GM18498 (cell line): ENCODE measurements at regions not wholly inside any gene's neighbourhood (a gene's known extent, or its start where the extent isn't known, plus 50 kb on each side); places are given as distances from the start of the nearest gene placed in this dataset.
"Not testable (repeated sequence)": the region's sequence is repeated elsewhere in the genome, so short reads cannot be mapped to it uniquely, and the experiment has no call there.

Experiments
- ATAC-seq: cut with Tn5 transposase; IDR thresholded peaks from one replicate; pipeline ENCODE4 v1.9.1; 2021; ENCODE audit warnings: mild to moderate bottlenecking, moderate library complexity; ENCODE audit not compliant: unreplicated experiment

DNA sequence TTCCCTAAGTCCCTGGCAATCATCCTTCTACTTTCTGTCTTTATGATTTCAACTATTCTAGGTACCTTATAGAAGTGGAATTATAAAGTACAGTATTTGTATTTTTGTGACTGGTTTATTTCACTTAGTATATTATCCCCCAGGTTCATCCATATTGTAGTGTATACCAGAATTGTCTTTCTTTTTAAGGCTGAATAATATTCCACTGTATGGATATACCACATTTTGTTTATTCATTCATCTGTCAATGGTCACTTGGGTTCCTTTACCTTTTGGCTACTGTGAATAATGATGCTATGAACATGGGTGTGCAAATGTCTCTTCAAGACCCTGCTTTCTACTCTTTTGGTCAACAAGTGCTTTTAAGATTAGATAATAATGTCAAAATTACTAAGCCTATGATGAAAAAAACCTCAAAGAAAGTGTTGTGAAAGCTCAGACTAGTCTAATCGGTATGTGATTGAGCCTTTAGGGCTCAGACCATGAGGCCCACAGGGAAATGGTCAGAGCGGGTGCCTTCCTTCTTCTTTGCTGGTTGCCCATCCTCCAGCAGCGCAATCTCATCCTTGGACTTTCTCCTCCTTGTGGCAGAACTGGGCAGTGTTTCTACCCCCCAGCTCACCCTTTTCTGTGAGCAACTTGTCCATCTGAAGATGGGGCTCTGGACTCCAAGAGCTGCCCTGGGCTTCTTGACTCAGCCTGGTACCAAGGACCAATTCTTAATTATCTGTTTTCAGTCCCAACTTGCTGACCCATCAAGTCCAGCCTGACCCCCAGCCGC is 105.4 kb downstream of the TTC8 start:
- ATAC-seq, result no peak

DNA sequence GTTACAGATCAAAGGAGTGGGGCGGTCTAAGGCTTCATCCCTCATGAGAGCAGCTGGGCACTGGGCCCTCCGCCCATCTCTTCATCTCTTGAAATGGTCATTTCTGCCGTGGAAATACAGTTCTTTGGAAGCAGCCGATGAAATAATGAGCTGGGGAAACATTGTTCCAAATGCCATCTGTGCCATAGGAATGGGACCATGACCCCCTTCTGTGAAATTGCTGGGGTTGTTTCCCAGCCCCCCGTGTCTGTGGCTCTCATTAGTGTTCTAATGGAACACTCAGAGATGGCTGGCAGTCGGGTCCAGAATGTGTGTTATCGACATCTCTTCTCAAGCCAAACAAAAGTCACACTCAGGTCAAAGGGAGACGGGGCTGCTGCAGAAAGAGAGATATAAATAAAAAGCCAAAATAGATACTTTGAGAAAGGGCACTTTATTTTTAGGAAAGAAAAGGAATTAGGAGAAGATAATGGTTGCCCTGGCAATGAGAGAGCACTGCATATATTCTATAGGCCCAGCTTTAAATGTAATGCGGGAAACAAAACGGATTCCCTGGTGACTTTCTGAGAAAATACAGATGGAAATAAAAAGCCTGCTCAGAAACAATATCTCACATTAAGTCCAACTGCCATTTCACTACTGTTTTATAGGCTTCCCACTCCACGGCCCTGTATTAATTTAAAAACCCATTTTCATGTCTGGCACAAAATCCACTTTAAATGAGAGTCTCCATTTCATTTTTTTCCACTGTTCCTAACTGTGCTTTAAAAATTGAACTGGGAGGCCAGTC is 107.1 kb downstream of the TTC8 start:
- ATAC-seq, result no peak

DNA sequence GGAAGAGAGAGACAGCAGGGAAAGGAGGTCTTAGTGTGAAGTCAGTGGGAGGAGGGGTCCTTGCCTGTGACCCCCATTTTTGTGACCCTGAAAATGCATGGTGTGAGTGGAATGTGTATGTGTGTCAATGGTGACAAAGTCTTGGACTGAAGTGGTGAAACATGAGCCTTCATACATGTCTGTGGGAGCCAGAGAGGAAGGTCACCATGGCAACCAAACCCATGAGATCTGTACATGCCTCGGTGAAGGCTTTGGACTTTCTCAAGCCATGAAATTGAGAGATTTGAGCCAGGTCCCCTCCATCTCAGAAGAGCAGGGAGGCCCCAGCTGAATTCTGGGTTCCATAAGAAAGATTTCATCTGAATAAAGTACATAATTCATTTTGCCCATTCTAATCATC is 108.7 kb downstream of the TTC8 start:
- ATAC-seq, result no peak

- no peak for ATAC-seq
Observed at GRCh38 chr14:88934351-88934806, 109.9 kb downstream of the TTC8 start.

DNA sequence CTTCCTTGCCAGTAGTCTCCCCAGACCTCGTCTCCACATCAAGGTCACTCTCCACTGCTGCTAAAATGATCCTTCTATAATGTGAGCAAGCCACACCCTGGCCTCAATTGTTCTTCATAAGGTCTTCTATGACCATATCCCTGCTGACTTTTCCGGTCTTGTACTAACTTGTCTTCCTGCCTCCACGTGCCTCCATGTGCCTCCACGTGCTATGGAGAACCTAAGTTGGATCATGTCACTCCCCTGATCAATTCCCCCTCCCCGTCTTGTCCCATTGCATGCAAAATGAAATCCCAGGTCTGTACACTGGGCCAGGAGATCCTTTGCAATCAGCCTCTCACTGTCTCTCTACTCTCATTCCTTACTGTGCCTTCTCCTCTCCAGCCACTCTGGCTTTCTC is 110.6 kb downstream of the TTC8 start:
- no peak for ATAC-seq

DNA sequence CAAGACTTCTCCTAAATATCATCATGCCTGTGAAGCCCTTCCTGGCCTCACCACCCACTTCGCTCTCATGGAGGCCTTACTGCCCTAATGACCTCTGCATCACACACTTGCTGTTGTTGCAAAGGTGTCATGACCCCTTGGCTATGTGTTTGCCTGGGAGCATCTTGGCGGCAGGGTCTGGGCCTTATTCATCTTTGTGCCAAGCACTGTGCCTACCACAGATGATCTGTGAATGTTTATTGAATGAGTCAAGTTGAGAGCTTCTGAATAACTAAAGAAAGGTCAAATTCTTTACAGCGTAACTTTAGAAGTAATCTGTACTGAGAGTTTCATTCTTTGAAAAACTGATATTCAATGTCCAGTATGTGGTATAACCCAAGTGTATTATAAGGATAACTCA is 113.3 kb downstream of the TTC8 start:
- ATAC-seq, result no peak

DNA sequence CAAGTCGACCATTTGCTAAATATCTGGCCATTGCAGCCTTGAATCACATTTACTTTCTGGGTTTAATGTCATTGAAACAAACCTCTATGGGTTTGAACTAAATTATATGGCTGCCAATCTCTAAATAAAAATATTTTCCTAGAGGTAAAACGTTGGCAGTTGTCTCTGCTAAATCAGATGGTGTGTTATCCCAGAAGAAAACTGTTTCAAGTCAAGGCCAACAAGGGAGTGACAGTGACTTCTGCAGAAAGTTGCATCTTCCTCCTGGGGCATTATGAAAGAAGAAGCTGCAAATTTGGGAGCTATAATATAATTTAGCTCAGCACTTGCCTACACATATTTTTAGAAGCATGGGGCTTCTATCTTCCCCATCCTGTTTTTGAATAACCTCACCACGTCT is 116.2 kb downstream of the TTC8 start:
- ATAC-seq, result no peak

DNA sequence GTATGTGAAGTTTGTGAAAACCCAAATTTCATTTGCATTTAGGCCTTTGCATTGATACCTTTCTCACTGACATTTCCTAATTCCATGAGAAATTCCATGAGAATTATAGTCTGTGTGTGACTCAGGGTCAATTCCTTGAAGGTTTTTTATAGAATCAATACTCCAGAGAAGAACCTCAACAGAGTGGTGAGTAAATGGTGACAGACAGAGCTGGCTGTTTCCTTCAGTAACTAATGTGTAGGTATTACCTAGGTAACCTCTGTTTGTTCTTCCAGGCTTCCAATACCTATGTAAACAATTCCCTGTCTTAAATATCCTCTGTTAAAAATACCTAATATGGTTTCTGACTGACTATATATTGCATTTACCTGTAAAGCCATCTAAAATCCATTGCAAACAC is 117.0 kb downstream of the TTC8 start:
- ATAC-seq, result no peak

GRCh38 chr14:88947646-88948598 is 123.5 kb downstream of the TTC8 start:
- no peak for ATAC-seq

DNA sequence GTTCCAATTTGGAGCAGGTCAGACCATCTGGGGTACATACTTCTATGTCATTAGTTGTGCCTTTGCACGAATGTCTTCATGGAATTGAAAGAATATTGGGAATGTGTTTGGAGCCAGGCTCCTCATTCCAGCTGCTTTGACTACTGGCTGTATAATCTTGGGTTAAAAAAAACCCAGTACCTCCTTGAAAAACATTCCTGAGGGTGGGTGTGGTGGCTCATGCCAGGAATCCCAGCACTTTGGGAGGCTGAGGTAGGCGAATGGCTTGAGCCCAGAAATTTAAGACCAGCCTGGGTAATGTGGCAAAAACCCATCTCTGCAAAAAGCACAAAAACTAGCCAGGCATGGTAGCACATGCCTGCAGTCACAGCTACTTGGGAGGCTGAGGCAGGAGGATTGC is 125.6 kb downstream of the TTC8 start:
- ATAC-seq, result no peak

DNA sequence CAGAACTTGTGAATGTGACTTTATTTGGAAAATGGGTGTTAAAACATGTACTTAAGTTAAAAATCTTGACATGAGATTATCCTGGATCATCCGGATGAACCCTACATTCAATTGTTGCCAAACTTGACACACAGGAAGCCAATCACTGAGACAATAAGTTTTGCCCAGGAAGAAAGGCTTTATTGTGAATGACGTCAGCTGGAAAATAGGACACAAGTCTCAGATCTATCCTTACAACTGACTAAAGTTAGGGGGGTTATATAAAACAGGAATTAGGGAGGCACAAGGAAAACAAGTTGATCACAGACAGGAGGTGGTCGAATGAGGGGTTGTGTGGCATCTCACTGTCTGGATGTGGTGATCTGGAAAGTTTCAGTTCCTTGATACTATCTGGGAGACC is 126.9 kb downstream of the TTC8 start:
- ATAC-seq, result no peak

DNA sequence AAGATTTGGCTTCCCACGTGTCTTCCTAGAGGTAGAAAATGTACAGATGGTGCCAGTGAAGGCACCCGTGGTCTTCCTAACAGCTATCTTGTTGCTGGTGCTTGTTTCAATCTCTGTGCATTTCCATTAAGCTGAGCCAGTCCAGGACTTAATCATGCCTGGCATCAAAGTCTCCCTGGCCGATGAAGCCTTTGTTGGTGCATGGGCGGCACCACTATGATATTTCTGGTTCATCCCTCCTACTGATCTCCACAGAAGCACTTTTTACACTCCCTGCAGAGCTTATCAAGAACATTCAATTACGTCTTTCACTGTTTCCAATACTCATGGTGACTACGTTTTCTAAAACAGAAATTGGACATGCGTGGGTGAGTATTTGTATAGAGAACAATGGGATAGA is 128.4 kb downstream of the TTC8 start:
- ATAC-seq, result no peak

- no peak for ATAC-seq
Observed at GRCh38 chr14:88955455-88955854, 131.0 kb downstream of the TTC8 start.

GRCh38 chr14:88960496-88960895 is 136.0 kb downstream of the TTC8 start:
- no peak for ATAC-seq

DNA sequence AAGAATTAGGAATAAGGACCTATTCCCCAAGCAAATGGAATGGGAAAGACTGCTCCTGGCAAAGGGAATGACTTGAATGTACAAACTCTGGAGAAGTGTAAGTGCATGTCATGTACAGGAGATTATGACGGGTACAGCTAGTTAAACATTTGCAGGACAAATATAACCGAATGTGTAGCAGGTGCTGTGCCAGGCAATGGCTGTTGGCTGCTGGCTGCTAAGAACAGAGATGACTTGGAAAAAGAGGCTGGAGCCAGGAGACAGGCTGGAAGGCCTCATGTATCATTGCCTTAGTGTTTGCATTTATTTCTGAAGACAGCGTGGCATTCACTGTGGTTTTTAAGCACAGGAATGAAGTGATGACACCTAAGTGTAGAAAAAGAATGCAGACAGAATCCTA is 136.8 kb downstream of the TTC8 start:
- no peak for ATAC-seq

DNA sequence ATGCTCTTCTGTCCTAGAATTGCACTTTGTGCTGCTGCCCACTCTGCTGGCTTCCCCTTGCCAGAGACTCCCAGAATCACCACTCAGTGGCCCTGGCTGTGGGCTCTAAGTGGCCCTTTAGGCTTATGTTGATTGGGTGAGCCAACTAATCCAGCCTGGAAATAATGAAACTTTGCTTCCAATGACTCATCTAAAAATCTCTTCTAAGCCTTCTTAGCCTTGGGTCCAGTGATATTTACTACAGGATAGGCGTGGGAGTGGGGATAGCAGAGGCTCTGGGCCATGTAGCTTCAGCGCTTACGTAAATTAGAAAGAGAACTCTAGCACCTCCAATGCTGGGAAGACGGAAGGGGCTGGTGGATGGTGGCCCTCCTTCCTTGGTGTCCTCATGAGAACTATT is 137.9 kb downstream of the TTC8 start:
- no peak for ATAC-seq

DNA sequence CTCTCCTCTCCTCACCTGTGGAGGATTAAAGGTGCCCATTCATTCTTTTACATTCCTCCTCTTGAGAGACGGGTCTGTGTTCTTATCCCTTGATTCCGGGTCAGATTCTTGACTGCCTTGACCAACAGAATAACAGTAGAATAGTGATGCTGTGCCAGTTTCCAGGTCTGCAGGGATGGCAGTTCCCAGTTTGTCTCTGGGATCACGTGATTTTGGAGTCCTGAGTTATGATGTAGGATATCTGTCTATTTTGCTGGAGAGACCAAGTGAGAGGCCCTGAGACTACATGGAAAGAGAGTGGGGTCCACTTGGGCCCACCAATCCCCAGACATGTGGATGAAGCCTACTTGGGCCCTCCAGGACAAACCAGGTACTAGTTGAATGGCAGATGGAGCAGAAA is 142.8 kb downstream of the TTC8 start:
- ATAC-seq, result no peak

GRCh38 chr14:88975043-88975830 is 150.8 kb downstream of the TTC8 start:
- no peak for ATAC-seq

- no peak for ATAC-seq
Observed at GRCh38 chr14:88975926-88976325, 151.5 kb downstream of the TTC8 start.

DNA sequence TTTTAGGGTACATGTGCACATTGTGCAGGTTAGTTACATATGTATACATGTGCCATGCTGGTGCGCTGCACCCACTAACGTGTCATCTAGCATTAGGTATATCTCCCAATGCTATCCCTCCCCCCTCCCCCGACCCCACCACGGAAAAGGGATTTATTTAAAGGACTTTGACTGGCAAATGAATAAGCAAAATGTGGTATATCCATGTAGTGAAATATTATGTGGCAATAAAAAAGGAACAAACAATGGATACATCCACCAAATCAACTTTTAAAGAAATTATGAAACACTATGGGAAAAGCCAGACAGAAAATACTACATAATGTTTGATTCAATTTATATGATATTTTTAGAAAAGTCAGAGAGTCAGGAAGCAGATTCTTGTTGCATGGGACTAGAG is 156.5 kb downstream of the TTC8 start:
- not testable (repeated sequence) for ATAC-seq
